ENCODE measurements at regions not wholly inside any gene's neighbourhood (a gene's known extent, or its start where the extent isn't known, plus 50 kb on each side); places are given as distances from the start of the nearest gene placed in this dataset.
A peak's percentile ranks its signal among the peaks of the same experiment; 100 is the strongest.

DNA sequence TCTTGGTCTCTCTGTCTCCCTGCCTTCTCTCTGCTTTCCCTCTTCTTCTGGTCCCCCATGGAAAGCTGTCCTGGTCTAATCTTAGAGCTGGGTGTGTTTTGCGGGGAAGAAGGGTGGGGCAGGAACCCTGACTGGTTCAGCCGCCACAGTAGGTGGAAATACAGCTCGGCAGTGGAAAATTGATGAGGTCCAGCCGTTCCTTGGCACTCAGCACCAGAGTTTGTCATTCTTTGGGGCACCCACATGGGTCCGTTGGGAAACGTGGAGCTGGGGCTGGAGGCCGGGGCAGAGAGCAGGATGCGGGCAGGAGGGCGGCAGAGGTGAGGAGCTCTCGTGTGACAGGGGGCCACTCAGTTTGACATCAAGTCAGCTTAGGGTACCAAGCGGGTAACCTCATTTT, 364.2 kb upstream of the AMELY start:
- no peaks in the 10 kb centered on the region for H3K27me3 ChIP-seq
- no peaks in the 10 kb centered on the region for H3K36me3 ChIP-seq
- no peak overlapping the region for H3K4me3 ChIP-seq (replicated peaks in 1 of 3)
- DNase-seq, result peak in 1 of 2 donors; percentile 5
- no peak for TF ChIP-seq POLR2A (IDR thresholded peaks at IDR 0.05)
- TF ChIP-seq, protein P1, sequence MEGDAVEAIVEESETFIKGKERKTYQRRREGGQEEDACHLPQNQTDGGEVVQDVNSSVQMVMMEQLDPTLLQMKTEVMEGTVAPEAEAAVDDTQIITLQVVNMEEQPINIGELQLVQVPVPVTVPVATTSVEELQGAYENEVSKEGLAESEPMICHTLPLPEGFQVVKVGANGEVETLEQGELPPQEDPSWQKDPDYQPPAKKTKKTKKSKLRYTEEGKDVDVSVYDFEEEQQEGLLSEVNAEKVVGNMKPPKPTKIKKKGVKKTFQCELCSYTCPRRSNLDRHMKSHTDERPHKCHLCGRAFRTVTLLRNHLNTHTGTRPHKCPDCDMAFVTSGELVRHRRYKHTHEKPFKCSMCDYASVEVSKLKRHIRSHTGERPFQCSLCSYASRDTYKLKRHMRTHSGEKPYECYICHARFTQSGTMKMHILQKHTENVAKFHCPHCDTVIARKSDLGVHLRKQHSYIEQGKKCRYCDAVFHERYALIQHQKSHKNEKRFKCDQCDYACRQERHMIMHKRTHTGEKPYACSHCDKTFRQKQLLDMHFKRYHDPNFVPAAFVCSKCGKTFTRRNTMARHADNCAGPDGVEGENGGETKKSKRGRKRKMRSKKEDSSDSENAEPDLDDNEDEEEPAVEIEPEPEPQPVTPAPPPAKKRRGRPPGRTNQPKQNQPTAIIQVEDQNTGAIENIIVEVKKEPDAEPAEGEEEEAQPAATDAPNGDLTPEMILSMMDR (IDR thresholded peaks at IDR 0.05), result no peak
- no peaks in the 10 kb centered on the region for H3K9me3 ChIP-seq
- no peaks in the 10 kb centered on the region for H3K4me1 ChIP-seq
- peak overlapping the region in 1 of 3 donors; percentile 70 for H3K27ac ChIP-seq
- intact Hi-C loops (cut with DNase I), result no loop called here
- 33 to 53% methylated on average over 3 to 9 of the region's 11 CpGs for WGBS, 2 donors

DNA sequence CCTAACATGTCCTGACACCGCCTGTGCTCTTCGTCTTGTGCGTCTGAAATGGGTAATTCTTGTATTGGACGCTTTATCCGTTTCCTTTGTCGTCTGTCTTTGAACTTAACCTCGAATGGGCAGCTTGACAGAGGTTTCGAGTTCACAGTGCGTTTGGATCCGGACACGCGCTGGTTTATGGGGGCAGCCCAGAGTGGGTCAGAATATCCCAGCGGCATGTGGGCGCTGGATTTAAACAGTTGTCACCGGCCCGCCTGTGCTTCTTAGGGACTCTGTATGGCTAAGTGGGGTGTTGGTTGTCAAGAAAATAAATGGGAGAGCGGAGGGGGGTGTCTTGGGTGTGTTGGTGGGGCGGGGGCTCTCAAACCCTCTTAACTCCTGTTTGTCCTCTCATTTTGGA, 363.5 kb upstream of the AMELY start:
- no peak for TF ChIP-seq POLR2A (IDR thresholded peaks at IDR 0.05)
- TF ChIP-seq, protein P1 (IDR thresholded peaks at IDR 0.05), result no peak
- no peaks in the 10 kb centered on the region for H3K36me3 ChIP-seq
- intact Hi-C loops (cut with DNase I), result no loop called here
- peak overlapping the region in 1 of 3 donors; percentile 70 for H3K27ac ChIP-seq
- H3K9me3 ChIP-seq, result no peaks in the 10 kb centered on the region
- no peak for DNase-seq
- H3K4me3 ChIP-seq (replicated peaks in 1 of 3), result no peak overlapping the region
- WGBS, 2 donors, result 13 to 46% methylated on average over 9 to 15 of the region's 18 CpGs
- no peaks in the 10 kb centered on the region for H3K27me3 ChIP-seq
- H3K4me1 ChIP-seq, result no peaks in the 10 kb centered on the region

GRCh38 chrY:7274369-7274913, 362.9 kb upstream of the AMELY start:
- no peaks in the 10 kb centered on the region for H3K36me3 ChIP-seq
- no peaks in the 10 kb centered on the region for H3K4me1 ChIP-seq
- peak; percentile 27 to 36 for DNase-seq
- peak overlapping the region in 1 of 3 donors; percentile 70 for H3K27ac ChIP-seq
- H3K9me3 ChIP-seq, result no peaks in the 10 kb centered on the region
- no peaks in the 10 kb centered on the region for H3K27me3 ChIP-seq
- peak overlapping the region in 1 of 3 donors; percentile 42 for H3K4me3 ChIP-seq (replicated peaks in 1 of 3)
- intact Hi-C loops (cut with DNase I), result no loop called here
- TF ChIP-seq, protein P1 (IDR thresholded peaks at IDR 0.05), result no peak
- no peak for TF ChIP-seq POLR2A (IDR thresholded peaks at IDR 0.05)
- 0% methylated on average over 3 of the region's 54 CpGs; no CpG with 5 or more reads in 1 of the 2 donors for WGBS, 2 donors

DNA sequence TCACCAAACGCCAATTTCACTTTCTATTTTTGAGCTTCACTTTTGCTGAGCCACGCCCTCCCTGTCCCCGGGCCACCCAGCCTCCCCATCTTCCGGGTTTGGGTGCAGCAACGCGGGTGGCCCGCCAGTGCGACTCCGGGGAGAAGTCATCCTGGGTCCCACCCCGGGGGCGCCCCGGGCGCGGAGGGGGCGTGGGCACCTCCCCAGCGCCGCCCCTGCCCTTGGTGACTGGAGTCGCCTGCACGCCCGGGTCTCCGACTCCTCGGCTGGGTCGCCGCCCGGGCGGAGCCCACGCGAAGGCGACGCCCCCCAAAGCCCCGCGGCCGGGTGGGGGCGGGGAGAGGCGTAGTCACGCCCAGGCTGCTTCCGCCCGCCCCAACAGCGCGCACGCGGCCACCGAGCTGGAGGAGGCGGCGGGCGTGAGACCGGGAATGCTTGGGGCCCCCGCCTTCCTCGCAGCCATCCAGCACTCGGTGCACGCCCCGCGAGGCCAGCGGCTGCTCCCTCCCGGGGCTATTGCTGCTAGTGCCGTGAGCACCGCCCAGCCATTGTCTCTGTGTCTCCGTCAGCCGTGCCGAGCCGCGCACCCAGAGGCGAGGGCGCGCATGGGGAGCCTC, 362.1 kb upstream of the AMELY start:
- no peaks in the 10 kb centered on the region for H3K27me3 ChIP-seq
- peak overlapping the region in 1 of 3 donors; percentile 42 for H3K4me3 ChIP-seq (replicated peaks in 1 of 3)
- 0% methylated on average over 4 of the region's 65 CpGs for WGBS, 2 donors
- peak; percentile 77 to 82 for DNase-seq
- H3K36me3 ChIP-seq, result no peaks in the 10 kb centered on the region
- TF ChIP-seq, protein P1 (IDR thresholded peaks at IDR 0.05), result no peak
- TF ChIP-seq POLR2A (IDR thresholded peaks at IDR 0.05), result no peak
- H3K27ac ChIP-seq, result peak overlapping the region in 1 of 3 donors; percentile 70
- no peaks in the 10 kb centered on the region for H3K9me3 ChIP-seq
- intact Hi-C loops (cut with DNase I), result no loop called here
- no peaks in the 10 kb centered on the region for H3K4me1 ChIP-seq

- H3K27ac ChIP-seq, result peak overlapping the region in 1 of 3 donors; percentile 70
- TF ChIP-seq, protein P1 (IDR thresholded peaks at IDR 0.05), result peak in 1 of 6 experiments; percentile 45
- TF ChIP-seq POLR2A (IDR thresholded peaks at IDR 0.05), result no peak
- H3K4me3 ChIP-seq (replicated peaks in 1 of 3), result no peak overlapping the region
- WGBS, 2 donors, result 6 to 18% methylated on average over 1 to 4 of the region's 24 CpGs
- H3K36me3 ChIP-seq, result no peaks in the 10 kb centered on the region
- no peaks in the 10 kb centered on the region for H3K4me1 ChIP-seq
- no peaks in the 10 kb centered on the region for H3K9me3 ChIP-seq
- peak; percentile 51 to 55 for DNase-seq
- no peaks in the 10 kb centered on the region for H3K27me3 ChIP-seq
- intact Hi-C loops (cut with DNase I), result no loop called here
Measured at GRCh38 chrY:7272556-7273195, 361.1 kb upstream of the AMELY start.
